ENCODE measurements at regions not wholly inside any gene's neighbourhood (a gene's known extent, or its start where the extent isn't known, plus 50 kb on each side); places are given as distances from the start of the nearest gene placed in this dataset.

DNA sequence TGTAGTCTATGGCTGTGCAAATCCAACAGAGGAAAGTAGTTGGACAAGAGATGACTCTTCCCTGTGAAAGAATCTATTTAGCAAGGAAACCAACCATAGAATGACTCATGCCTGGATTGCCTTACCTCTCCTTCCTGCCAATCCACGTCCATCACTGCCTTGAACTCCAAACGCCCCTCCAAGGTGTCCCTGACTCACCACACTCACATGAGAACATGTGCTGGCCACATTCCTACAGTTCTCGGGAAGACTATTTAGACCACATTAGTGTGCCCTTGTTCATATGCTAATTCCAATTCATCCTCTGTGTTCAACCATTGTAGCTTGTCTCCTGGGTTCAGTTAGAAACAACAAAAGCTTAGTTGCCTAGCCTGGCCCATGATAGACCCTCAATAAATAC lies 157.3 kb downstream of the SLC30A10 start:
- RAD21 ChIA-PET (ENCODE audit: low non-redundant PET in 1 of 2, low total read pairs in 2 of 2, uncharacterized antibody in 2 of 2, unreplicated experiment in 2 of 2), result no interaction called here
- DNase-seq (ENCODE audit: low read depth, low spot score), result peak; percentile 77
- peak overlapping the region; percentile 3; the same call in 1 of the 2 replicates for H3K27ac ChIP-seq (ENCODE audit: low read depth, low read length)

More for the DNA sequence above, 157.3 kb downstream of the SLC30A10 start:
- Histone ChIP-seq H3K79me2 (ENCODE audit: insufficient read depth, low read length) (no peaks in the 10 kb centered on the region), H3K4me1 (ENCODE audit: control insufficient read depth in 1 of 2, insufficient read depth in 2 of 2, low read length in 2 of 2) (peaks cover 3 to 16% of the 10 kb centered on the region in 2 experiments; a peak in 2 of 4 replicates), H2AFZ (ENCODE audit: low read depth, low read length, poor library complexity, severe bottlenecking) (peak overlapping the region; percentile 20), H3K9me3 (ENCODE audit: control insufficient read depth in 1 of 2, insufficient read depth in 1 of 2, low read depth in 1 of 2, low read length in 2 of 2) (no peaks in the 10 kb centered on the region), H3K9ac (ENCODE audit: low read length) (no peak overlapping the region), H3K4me3 (replicated peaks in 1 of 2; ENCODE audit: low read depth in 1 of 2, low read length in 2 of 2) (no peak overlapping the region), H3K4me2 (ENCODE audit: low read length) (peak overlapping the region; percentile 51), H4K20me1 (ENCODE audit: insufficient read depth) (no peaks in the 10 kb centered on the region), H3K36me3 (ENCODE audit: control insufficient read depth in 1 of 2, insufficient read depth in 2 of 2, low read length in 2 of 2) (no peaks in the 10 kb centered on the region), H3K27me3 (ENCODE audit: insufficient read depth, low read length) (no peaks in the 10 kb centered on the region), H3K9me2 (ENCODE audit: insufficient read depth) (no peaks in the 10 kb centered on the region)
- POLR2A ChIA-PET, result no interaction called here
- CTCF ChIA-PET, result no interaction called here
- intact Hi-C loops (cut with micrococcal nuclease), result no loop called here
- peak; percentile 88 for ATAC-seq
- peak; percentile 82 for TF ChIP-seq CBX3 (IDR thresholded peaks at IDR 0.05; ENCODE audit: low read depth)
- TF ChIP-seq MAX (IDR thresholded peaks at IDR 0.05), result peak; percentile 90
- TF ChIP-seq SP1 (IDR thresholded peaks at IDR 0.05; ENCODE audit: low read depth), result peak; percentile 56; the same call in 1 of the 2 replicates
- TF ChIP-seq POLR2AphosphoS5 (IDR thresholded peaks at IDR 0.05; ENCODE audit: low read depth, low read length), result no peak
- TF ChIP-seq TCF7L2 (IDR thresholded peaks at IDR 0.05; ENCODE audit: borderline replicate concordance, extremely low read depth, insufficient read depth, insufficient read length), result peak; percentile 47
- TF ChIP-seq, protein P1, sequence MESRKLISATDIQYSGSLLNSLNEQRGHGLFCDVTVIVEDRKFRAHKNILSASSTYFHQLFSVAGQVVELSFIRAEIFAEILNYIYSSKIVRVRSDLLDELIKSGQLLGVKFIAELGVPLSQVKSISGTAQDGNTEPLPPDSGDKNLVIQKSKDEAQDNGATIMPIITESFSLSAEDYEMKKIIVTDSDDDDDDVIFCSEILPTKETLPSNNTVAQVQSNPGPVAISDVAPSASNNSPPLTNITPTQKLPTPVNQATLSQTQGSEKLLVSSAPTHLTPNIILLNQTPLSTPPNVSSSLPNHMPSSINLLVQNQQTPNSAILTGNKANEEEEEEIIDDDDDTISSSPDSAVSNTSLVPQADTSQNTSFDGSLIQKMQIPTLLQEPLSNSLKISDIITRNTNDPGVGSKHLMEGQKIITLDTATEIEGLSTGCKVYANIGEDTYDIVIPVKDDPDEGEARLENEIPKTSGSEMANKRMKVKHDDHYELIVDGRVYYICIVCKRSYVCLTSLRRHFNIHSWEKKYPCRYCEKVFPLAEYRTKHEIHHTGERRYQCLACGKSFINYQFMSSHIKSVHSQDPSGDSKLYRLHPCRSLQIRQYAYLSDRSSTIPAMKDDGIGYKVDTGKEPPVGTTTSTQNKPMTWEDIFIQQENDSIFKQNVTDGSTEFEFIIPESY (IDR thresholded peaks at IDR 0.05; ENCODE audit: extremely low read depth, insufficient replicate concordance, low read length), result no peak
- TF ChIP-seq CEBPB (IDR thresholded peaks at IDR 0.05; ENCODE audit: low read depth), result peak; percentile 47; the same call in 1 of the 2 replicates
- no peak for TF ChIP-seq ATF3 (IDR thresholded peaks at IDR 0.05)
- no peak for TF ChIP-seq ZNF274 (IDR thresholded peaks at IDR 0.05; ENCODE audit: low read depth, low read length)
- TF ChIP-seq JUND (IDR thresholded peaks at IDR 0.05), result peak; percentile 69
- TF ChIP-seq FOSL1 (IDR thresholded peaks at IDR 0.05; ENCODE audit: low read depth), result peak; percentile 78
- BruUV-seq (replicated peaks), result no TSS peak

All from HCT116 (cell line).